Smooth muscle cell (in vitro differentiated cells): ENCODE measurements at regions not wholly inside any gene's neighbourhood (a gene's known extent, or its start where the extent isn't known, plus 50 kb on each side); places are given as distances from the start of the nearest gene placed in this dataset.

Source experiments
- DNase-seq: peaks from one replicate; lab custom pipeline; 2025; ENCODE audit not compliant: unreplicated experiment; lab: John Stamatoyannopoulos, UW
- H2AFZ ChIP-seq: fragments of 200-600 bp; sonication (generic); 2 replicates; pipeline ENCODE4 v1.6.0; 2016; ENCODE audit warnings: antibody characterized with exemption, low read depth, mild to moderate bottlenecking
- H3F3A ChIP-seq: fragments of 200-600 bp; sonication (generic); 2 replicates; pipeline ENCODE4 v1.6.0; 2017; ENCODE audit warnings: antibody characterized with exemption, low read depth
- H3K27ac ChIP-seq: fragments of 200-600 bp; sonication (generic); 2 replicates; pipeline ENCODE4 v1.5.1; 2016; ENCODE audit warnings: low read depth, mild to moderate bottlenecking
- H3K27me3 ChIP-seq: fragments of 200-600 bp; sonication (generic); 2 replicates; pipeline ENCODE4 v1.6.1; 2016; ENCODE audit warnings: low read depth, mild to moderate bottlenecking
- H3K36me3 ChIP-seq: fragments of 200-600 bp; sonication (generic); 2 replicates; pipeline ENCODE4 v1.5.1; 2016; ENCODE audit warnings: low read depth
- H3K4me1 ChIP-seq: fragments of 200-600 bp; sonication (generic); 2 replicates; pipeline ENCODE4 v1.5.1; 2016; ENCODE audit warnings: low read depth
- H3K4me2 ChIP-seq: fragments of 200-600 bp; sonication (generic); 2 replicates; pipeline ENCODE4 v1.6.0; 2016; ENCODE audit warnings: mild to moderate bottlenecking
- H3K4me3 ChIP-seq: fragments of 200-600 bp; sonication (generic); 2 replicates; pipeline ENCODE4 v1.5.1; 2016; ENCODE audit warnings: mild to moderate bottlenecking
- H3K79me2 ChIP-seq: fragments of 200-600 bp; sonication (generic); 2 replicates; pipeline ENCODE4 v1.6.0; 2016; ENCODE audit warnings: low read depth, mild to moderate bottlenecking
- H3K9ac ChIP-seq: fragments of 200-600 bp; sonication (generic); 2 replicates; pipeline ENCODE4 v1.6.0; 2016; ENCODE audit warnings: low read depth
- H3K9me3 ChIP-seq: fragments of 200-600 bp; sonication (generic); replicated peaks from 2 replicates; pipeline ENCODE4 v1.5.1; 2016; ENCODE audit warnings: low read depth
- H4K20me1 ChIP-seq: fragments of 200-600 bp; sonication (generic); 2 replicates; pipeline ENCODE4 v1.6.0; 2016; ENCODE audit warnings: low read depth
- CTCF ChIP-seq: fragments of 200-600 bp; sonication (generic); IDR thresholded peaks from 2 replicates; pipeline ENCODE4 v1.5.1; 2017; ENCODE audit warnings: borderline replicate concordance, mild to moderate bottlenecking, antibody characterized with exemption; ENCODE audit not compliant: insufficient read depth, poor library complexity, severe bottlenecking
- WGBS: methylation state at CpG from one replicate; pipeline ENCODE4 v1.1.7; 2016; ENCODE audit warnings: low lambda C conversion rate; 5-methylcytosine and 5-hydroxymethylcytosine counted together

GRCh38 chr3:33949074-33949473, 150.6 kb downstream of the PDCD6IP start:
- no peak overlapping the region for H3K4me2 ChIP-seq
- H3K9me3 ChIP-seq: no peaks in the 10 kb centered on the region
- 69% methylated on average over 1 of the region's 1 CpG for WGBS
- no peaks in the 10 kb centered on the region for H3K4me1 ChIP-seq
- H3K79me2 ChIP-seq: no peaks in the 10 kb centered on the region
- TF ChIP-seq CTCF: no peak
- H3K9ac ChIP-seq: no peak overlapping the region
- no peak overlapping the region for H3K27ac ChIP-seq
- H3K36me3 ChIP-seq: no peaks in the 10 kb centered on the region
- H2AFZ ChIP-seq: no peak overlapping the region
- no peaks in the 10 kb centered on the region for H4K20me1 ChIP-seq
- no peak overlapping the region for H3K4me3 ChIP-seq
- no peaks in the 10 kb centered on the region for H3F3A ChIP-seq
- no peak for DNase-seq
- H3K27me3 ChIP-seq: peaks cover 11% of the 10 kb centered on the region

GRCh38 chr3:33954956-33955355, 156.5 kb downstream of the PDCD6IP start:
- WGBS: 71% methylated on average over 3 of the region's 3 CpGs
- no peak overlapping the region for H2AFZ ChIP-seq
- no peak for DNase-seq

GRCh38 chr3:33956206-33956605, 157.8 kb downstream of the PDCD6IP start:
- Histone ChIP-seq H3K27ac (no peak overlapping the region), H3K9ac (no peak overlapping the region), H3F3A (no peaks in the 10 kb centered on the region), H3K36me3 (no peaks in the 10 kb centered on the region), H3K4me2 (no peak overlapping the region), H2AFZ (no peak overlapping the region), H3K79me2 (no peaks in the 10 kb centered on the region), H3K4me3 (no peak overlapping the region), H3K27me3 (peaks cover 4% of the 10 kb centered on the region), H4K20me1 (no peaks in the 10 kb centered on the region), H3K9me3 (no peaks in the 10 kb centered on the region), H3K4me1 (no peaks in the 10 kb centered on the region)
- no peak for TF ChIP-seq CTCF
- WGBS: 58% methylated on average over 2 of the region's 2 CpGs
- no peak for DNase-seq

More at GRCh38 chr3:33954956-33955355, 156.5 kb downstream of the PDCD6IP start:
- Histone ChIP-seq H4K20me1 (no peaks in the 10 kb centered on the region), H3F3A (no peaks in the 10 kb centered on the region), H3K4me3 (no peak overlapping the region), H3K4me1 (no peaks in the 10 kb centered on the region), H3K27me3 (peaks cover 4% of the 10 kb centered on the region), H3K9ac (no peak overlapping the region), H3K27ac (no peak overlapping the region), H3K36me3 (no peaks in the 10 kb centered on the region), H3K4me2 (no peak overlapping the region), H3K79me2 (no peaks in the 10 kb centered on the region), H3K9me3 (no peaks in the 10 kb centered on the region)
- peak; percentile 39 for TF ChIP-seq CTCF

GRCh38 chr3:33956776-33957175, 158.3 kb downstream of the PDCD6IP start:
- Histone ChIP-seq H3K79me2 (no peaks in the 10 kb centered on the region), H3K36me3 (no peaks in the 10 kb centered on the region), H3K27ac (no peak overlapping the region), H3F3A (no peaks in the 10 kb centered on the region), H3K27me3 (peaks cover 4% of the 10 kb centered on the region), H3K9ac (no peak overlapping the region), H2AFZ (no peak overlapping the region), H3K9me3 (no peaks in the 10 kb centered on the region), H3K4me1 (no peaks in the 10 kb centered on the region), H3K4me3 (no peak overlapping the region), H4K20me1 (no peaks in the 10 kb centered on the region), H3K4me2 (no peak overlapping the region)
- TF ChIP-seq CTCF: no peak
- 82% methylated on average over 4 of the region's 4 CpGs for WGBS
- DNase-seq: no peak
